ENCODE measurements at regions not wholly inside any gene's neighbourhood (a gene's known extent, or its start where the extent isn't known, plus 50 kb on each side); places are given as distances from the start of the nearest gene placed in this dataset.
"Not testable (repeated sequence)": the region's sequence is repeated elsewhere in the genome, so short reads cannot be mapped to it uniquely, and the experiment has no call there.

GRCh38 chr7:140260352-140261104 is 83.7 kb upstream of the KDM7A start:
- BruUV-seq (replicated peaks), result no TSS peak
- CTCF ChIA-PET, result no interaction called here
- Histone ChIP-seq H3K27me3 (replicated peaks; ENCODE audit: control insufficient read depth, insufficient read depth, low read length) (no peaks in the 10 kb centered on the region), H3K9me3 (no peaks in the 10 kb centered on the region), H3K4me1 (no peaks in the 10 kb centered on the region), H3K4me3 (ENCODE audit: low read depth, low read length) (no peak overlapping the region), H3K36me3 (ENCODE audit: control insufficient read depth, insufficient read depth, low read length) (no peaks in the 10 kb centered on the region)
- Mint-ChIP-seq H3K36me3 (ENCODE audit: insufficient read depth, unreplicated experiment) (no peaks in the 10 kb centered on the region), H3K4me1 (ENCODE audit: low read depth, unreplicated experiment) (peaks cover 6% of the 10 kb centered on the region), H3K27ac (ENCODE audit: unreplicated experiment) (no peak overlapping the region), H3K9me3 (ENCODE audit: unreplicated experiment) (peaks cover 11% of the 10 kb centered on the region), H3K4me3 (ENCODE audit: unreplicated experiment) (no peak overlapping the region), H3K27me3 (ENCODE audit: insufficient read depth, unreplicated experiment) (no peaks in the 10 kb centered on the region)
- TF ChIP-seq, protein P1, sequence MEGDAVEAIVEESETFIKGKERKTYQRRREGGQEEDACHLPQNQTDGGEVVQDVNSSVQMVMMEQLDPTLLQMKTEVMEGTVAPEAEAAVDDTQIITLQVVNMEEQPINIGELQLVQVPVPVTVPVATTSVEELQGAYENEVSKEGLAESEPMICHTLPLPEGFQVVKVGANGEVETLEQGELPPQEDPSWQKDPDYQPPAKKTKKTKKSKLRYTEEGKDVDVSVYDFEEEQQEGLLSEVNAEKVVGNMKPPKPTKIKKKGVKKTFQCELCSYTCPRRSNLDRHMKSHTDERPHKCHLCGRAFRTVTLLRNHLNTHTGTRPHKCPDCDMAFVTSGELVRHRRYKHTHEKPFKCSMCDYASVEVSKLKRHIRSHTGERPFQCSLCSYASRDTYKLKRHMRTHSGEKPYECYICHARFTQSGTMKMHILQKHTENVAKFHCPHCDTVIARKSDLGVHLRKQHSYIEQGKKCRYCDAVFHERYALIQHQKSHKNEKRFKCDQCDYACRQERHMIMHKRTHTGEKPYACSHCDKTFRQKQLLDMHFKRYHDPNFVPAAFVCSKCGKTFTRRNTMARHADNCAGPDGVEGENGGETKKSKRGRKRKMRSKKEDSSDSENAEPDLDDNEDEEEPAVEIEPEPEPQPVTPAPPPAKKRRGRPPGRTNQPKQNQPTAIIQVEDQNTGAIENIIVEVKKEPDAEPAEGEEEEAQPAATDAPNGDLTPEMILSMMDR (IDR thresholded peaks at IDR 0.05; ENCODE audit: insufficient read depth in 1 of 2, low read depth in 1 of 2, low read length in 1 of 2, severe bottlenecking in 1 of 2, unreplicated experiment in 1 of 2), result no peak
- POLR2A ChIA-PET, result no interaction called here
- DNase-seq, result no peak
- intact Hi-C loops (cut with micrococcal nuclease; ENCODE audit: unreplicated experiment), result no loop called here

GRCh38 chr7:140257278-140257677 is 80.5 kb upstream of the KDM7A start:
- intact Hi-C loops (cut with micrococcal nuclease; ENCODE audit: unreplicated experiment); H3K4me1 ChIP-seq; H3K36me3 ChIP-seq (ENCODE audit: control insufficient read depth, insufficient read depth, low read length); DNase-seq; H3K4me3 Mint-ChIP-seq (ENCODE audit: unreplicated experiment); POLR2A ChIA-PET; H3K27me3 ChIP-seq (replicated peaks; ENCODE audit: control insufficient read depth, insufficient read depth, low read length); H3K36me3 Mint-ChIP-seq (ENCODE audit: insufficient read depth, unreplicated experiment); H3K9me3 ChIP-seq; H3K4me3 ChIP-seq (ENCODE audit: low read depth, low read length); H3K27me3 Mint-ChIP-seq (ENCODE audit: insufficient read depth, unreplicated experiment); H3K4me1 Mint-ChIP-seq (ENCODE audit: low read depth, unreplicated experiment); BruUV-seq (replicated peaks); CTCF ChIA-PET; H3K27ac Mint-ChIP-seq (ENCODE audit: unreplicated experiment): not testable (repeated sequence)
- H3K9me3 Mint-ChIP-seq (ENCODE audit: unreplicated experiment), result peaks cover 11% of the 10 kb centered on the region

DNA sequence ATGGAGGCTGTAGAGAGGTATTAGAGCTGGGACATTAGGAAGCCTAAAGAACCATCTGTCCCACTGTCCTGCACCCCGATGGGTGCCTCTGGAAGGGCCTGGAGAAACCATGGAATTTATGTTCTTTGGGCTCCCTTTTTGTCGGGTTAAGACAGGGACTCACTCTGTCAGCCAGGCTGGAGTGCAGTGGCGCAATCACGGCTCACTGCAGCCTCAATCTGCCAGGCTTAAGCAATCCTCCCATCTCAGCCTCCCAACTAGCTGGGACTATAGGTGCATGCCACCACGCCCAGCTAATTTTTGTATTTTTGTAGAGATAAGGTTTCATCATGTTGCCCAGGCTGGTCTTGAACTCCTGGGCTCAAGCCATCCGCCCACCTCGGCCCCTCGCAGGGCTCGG is 78.2 kb upstream of the KDM7A start:
- H3K4me1 ChIP-seq; DNase-seq; H3K4me3 ChIP-seq (ENCODE audit: low read depth, low read length); H3K4me1 Mint-ChIP-seq (ENCODE audit: low read depth, unreplicated experiment); H3K9me3 ChIP-seq; H3K27me3 Mint-ChIP-seq (ENCODE audit: insufficient read depth, unreplicated experiment); POLR2A ChIA-PET; H3K27me3 ChIP-seq (replicated peaks; ENCODE audit: control insufficient read depth, insufficient read depth, low read length); intact Hi-C loops (cut with micrococcal nuclease; ENCODE audit: unreplicated experiment); H3K36me3 Mint-ChIP-seq (ENCODE audit: insufficient read depth, unreplicated experiment); BruUV-seq (replicated peaks); H3K27ac Mint-ChIP-seq (ENCODE audit: unreplicated experiment); H3K36me3 ChIP-seq (ENCODE audit: control insufficient read depth, insufficient read depth, low read length); CTCF ChIA-PET; H3K4me3 Mint-ChIP-seq (ENCODE audit: unreplicated experiment): not testable (repeated sequence)
- H3K9me3 Mint-ChIP-seq (ENCODE audit: unreplicated experiment), result peaks cover 11% of the 10 kb centered on the region

- peaks cover 9% of the 10 kb centered on the region; the same call in 1 of the 2 replicates for H3K4me1 ChIP-seq
- H3K36me3 ChIP-seq (ENCODE audit: control insufficient read depth, insufficient read depth, low read length), result no peaks in the 10 kb centered on the region
- H3K4me3 Mint-ChIP-seq (ENCODE audit: unreplicated experiment), result no peak overlapping the region
- TF ChIP-seq, protein P1 (IDR thresholded peaks at IDR 0.05; ENCODE audit: insufficient read depth in 1 of 2, low read depth in 1 of 2, low read length in 1 of 2, severe bottlenecking in 1 of 2, unreplicated experiment in 1 of 2), result no peak
- H3K4me1 Mint-ChIP-seq (ENCODE audit: low read depth, unreplicated experiment), result peaks cover 8% of the 10 kb centered on the region
- ChIA-PET POLR2A (no interaction called here), CTCF (no interaction called here)
- no peak overlapping the region for H3K27ac Mint-ChIP-seq (ENCODE audit: unreplicated experiment)
- H3K27me3 Mint-ChIP-seq (ENCODE audit: insufficient read depth, unreplicated experiment), result no peaks in the 10 kb centered on the region
- H3K27me3 ChIP-seq (replicated peaks; ENCODE audit: control insufficient read depth, insufficient read depth, low read length), result no peaks in the 10 kb centered on the region
- peak in 1 of 2 experiments; percentile 23 for DNase-seq
- no TSS peak for BruUV-seq (replicated peaks)
- no peaks in the 10 kb centered on the region for H3K9me3 Mint-ChIP-seq (ENCODE audit: unreplicated experiment)
- no peak overlapping the region for H3K4me3 ChIP-seq (ENCODE audit: low read depth, low read length)
- H3K36me3 Mint-ChIP-seq (ENCODE audit: insufficient read depth, unreplicated experiment), result no peaks in the 10 kb centered on the region
- intact Hi-C loops (cut with micrococcal nuclease; ENCODE audit: unreplicated experiment), result no loop called here
- H3K9me3 ChIP-seq, result no peaks in the 10 kb centered on the region
Observed at GRCh38 chr7:140249036-140249806, 72.4 kb upstream of the KDM7A start.

Data from Caco-2 (cell line).